ENCODE measurements at regions not wholly inside any gene's neighbourhood (a gene's known extent, or its start where the extent isn't known, plus 50 kb on each side); places are given as distances from the start of the nearest gene placed in this dataset.

DNA sequence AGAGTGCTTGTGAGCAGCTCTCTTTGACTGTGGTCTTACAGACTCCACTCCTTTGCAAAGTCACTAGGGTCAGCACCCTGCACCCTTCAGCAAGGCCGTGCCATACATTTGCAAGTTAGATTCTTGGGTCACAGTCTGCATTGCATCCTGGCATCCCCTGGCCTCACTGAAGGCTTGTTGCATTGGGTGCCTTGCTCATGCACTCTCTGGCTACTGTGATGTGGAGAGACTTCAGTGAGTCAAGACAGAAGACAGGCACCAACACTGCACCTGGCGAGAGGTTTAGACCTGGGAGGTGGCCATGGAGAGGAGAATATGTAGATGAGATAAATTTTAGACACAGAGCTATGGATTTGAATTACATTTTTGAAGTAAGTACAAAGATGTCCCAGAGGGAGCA lies 146.4 kb upstream of the COPS8 start:
- ATAC-seq (no peak), DNase-seq (no peak)
- H3K27ac ChIP-seq: no peak overlapping the region
- no peaks in the 10 kb centered on the region for H3K36me3 ChIP-seq
- intact Hi-C loops (cut with DNase I): no loop called here
- H3K27me3 ChIP-seq (ENCODE audit: low read depth): no peaks in the 10 kb centered on the region
- H3K4me1 ChIP-seq: peaks cover 13% of the 10 kb centered on the region
- H3K4me3 ChIP-seq: no peak overlapping the region
- no peaks in the 10 kb centered on the region for H3K9me3 ChIP-seq
- no peak for TF ChIP-seq CTCF (IDR thresholded peaks at IDR 0.05)

DNA sequence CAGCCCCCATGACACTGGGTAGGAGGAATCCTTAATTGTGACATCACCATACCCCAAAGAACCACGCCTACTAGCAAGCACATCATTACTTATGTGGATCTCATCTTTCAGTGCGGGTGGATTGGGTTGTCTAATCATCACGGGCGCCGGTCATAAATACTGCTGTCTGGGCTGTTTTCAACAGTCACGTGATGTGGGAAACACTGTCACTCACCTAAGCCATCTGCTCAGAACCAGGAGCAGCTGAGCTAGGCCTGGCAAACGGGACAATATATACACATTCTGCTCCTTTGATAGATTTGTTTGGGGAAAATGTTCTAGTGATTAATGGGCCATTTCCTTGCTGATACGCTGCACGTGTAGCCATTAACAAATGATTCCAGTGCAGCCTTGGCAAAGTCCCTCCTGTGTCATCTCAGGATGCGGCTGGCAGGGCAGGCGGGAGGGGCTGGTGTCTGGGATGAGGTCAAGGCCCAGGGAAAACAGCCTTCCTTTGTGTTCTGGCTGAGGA lies 145.9 kb upstream of the COPS8 start:
- Histone ChIP-seq H3K4me1 (peaks cover 13% of the 10 kb centered on the region), H3K36me3 (no peaks in the 10 kb centered on the region), H3K27ac (no peak overlapping the region), H3K9me3 (no peaks in the 10 kb centered on the region), H3K4me3 (no peak overlapping the region), H3K27me3 (ENCODE audit: low read depth) (no peaks in the 10 kb centered on the region)
- DNase-seq (no peak), ATAC-seq (peak in 1 of 2 donors; percentile 25)
- no peak for TF ChIP-seq CTCF (IDR thresholded peaks at IDR 0.05)
- intact Hi-C loops (cut with DNase I): no loop called here

- no peak for DNase-seq
- TF ChIP-seq CTCF (IDR thresholded peaks at IDR 0.05): no peak
- Histone ChIP-seq H3K27ac (no peak overlapping the region), H3K4me1 (peaks cover 13% of the 10 kb centered on the region), H3K4me3 (no peak overlapping the region), H3K36me3 (no peaks in the 10 kb centered on the region), H3K27me3 (ENCODE audit: low read depth) (no peaks in the 10 kb centered on the region), H3K9me3 (no peaks in the 10 kb centered on the region)
- intact Hi-C loops (cut with DNase I): no loop called here
- ATAC-seq: no peak
These were observed 145.2 kb upstream of the COPS8 start for GRCh38 chr2:236940497-236940896.

DNA sequence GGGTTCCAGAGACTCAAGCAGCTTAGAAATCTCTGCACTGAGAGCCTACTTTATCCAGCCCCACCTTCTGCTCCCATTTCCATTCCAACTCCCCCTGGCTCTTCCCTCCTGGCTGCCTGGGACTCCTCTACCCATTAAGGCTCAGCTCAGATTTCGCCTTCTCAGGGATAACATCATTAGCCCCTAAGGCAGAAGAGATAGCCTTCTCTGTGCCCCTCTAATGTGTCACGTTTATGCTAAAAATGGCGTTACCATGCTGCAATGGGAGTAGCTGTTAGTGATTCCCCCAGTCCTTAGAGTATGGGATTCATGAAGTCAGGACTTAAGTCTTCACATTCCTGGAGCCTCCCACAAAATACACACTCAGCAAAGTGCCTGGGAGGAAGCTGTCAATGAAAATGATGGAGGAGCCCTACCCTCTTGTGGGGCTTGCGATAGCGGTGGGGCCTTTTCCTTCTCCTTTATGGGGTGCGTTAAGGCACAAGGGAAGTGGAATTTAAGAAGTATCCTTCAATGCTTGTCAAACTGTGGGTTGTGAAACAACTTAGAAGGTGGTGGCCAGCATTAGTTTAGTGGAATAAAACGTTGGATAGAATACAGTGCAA lies 144.7 kb upstream of the COPS8 start:
- TF ChIP-seq CTCF (IDR thresholded peaks at IDR 0.05): no peak
- H3K9me3 ChIP-seq: no peaks in the 10 kb centered on the region
- peaks cover 13% of the 10 kb centered on the region for H3K4me1 ChIP-seq
- H3K27me3 ChIP-seq (ENCODE audit: low read depth): no peaks in the 10 kb centered on the region
- DNase-seq (no peak), ATAC-seq (peak; percentile 26 to 33)
- intact Hi-C loops (cut with DNase I): no loop called here
- H3K27ac ChIP-seq: no peak overlapping the region
- no peaks in the 10 kb centered on the region for H3K36me3 ChIP-seq
- no peak overlapping the region for H3K4me3 ChIP-seq

DNA sequence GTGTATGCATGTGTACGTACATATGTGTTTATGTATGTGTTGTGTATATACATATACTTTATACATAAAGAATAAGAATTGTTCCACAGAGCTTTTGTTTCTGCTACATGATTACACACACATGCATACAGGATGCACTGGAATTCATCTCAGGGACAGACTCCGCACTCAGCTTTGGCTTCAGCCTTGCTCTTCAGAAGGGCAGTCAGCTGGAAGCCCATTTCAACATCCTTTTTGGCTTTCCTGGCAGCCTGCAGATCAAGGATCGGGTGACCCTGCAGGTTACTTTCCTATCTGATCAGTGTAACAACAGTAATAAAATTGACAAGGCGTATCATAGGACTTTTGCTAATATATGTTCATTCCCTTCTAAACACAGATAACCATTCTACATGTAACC lies 144.1 kb upstream of the COPS8 start:
- Histone ChIP-seq H3K4me1 (peaks cover 13% of the 10 kb centered on the region), H3K9me3 (no peaks in the 10 kb centered on the region), H3K36me3 (no peaks in the 10 kb centered on the region), H3K27ac (no peak overlapping the region), H3K27me3 (ENCODE audit: low read depth) (no peaks in the 10 kb centered on the region), H3K4me3 (no peak overlapping the region)
- ATAC-seq: no peak
- TF ChIP-seq CTCF (IDR thresholded peaks at IDR 0.05): no peak
- DNase-seq: no peak
- intact Hi-C loops (cut with DNase I): no loop called here

All from lower lobe of right lung (tissue), 2 donors.